H9 (cell line): ENCODE measurements at regions not wholly inside any gene's neighbourhood (a gene's known extent, or its start where the extent isn't known, plus 50 kb on each side); places are given as distances from the start of the nearest gene placed in this dataset.

ENCODE experiments used
- DNase-seq: peaks from one replicate; pipeline ENCODE4 v3.0.0-alpha.2; 2017
- H2AFZ ChIP-seq: one replicate; pipeline ENCODE4 v1.6.1; 2013; ENCODE audit warnings: mild to moderate bottlenecking, low read length, control low read depth, moderate library complexity
- H2AK5ac ChIP-seq: 2 replicates; pipeline ENCODE4 v1.6.1; 2013; ENCODE audit warnings: low read length, control low read depth, mixed read lengths; ENCODE audit not compliant: insufficient read length
- H2BK120ac ChIP-seq: one replicate; pipeline ENCODE4 v1.6.1; 2013; ENCODE audit warnings: low read depth, mild to moderate bottlenecking, low read length, control low read depth, inconsistent platforms; ENCODE audit not compliant: poor library complexity, severe bottlenecking
- H2BK12ac ChIP-seq: 2 replicates; pipeline ENCODE4 v1.6.1; 2013; ENCODE audit warnings: low read length, control low read depth, mixed read lengths, low read depth; ENCODE audit not compliant: insufficient read length
- H2BK15ac ChIP-seq: 2 replicates; pipeline ENCODE4 v1.6.1; 2013; ENCODE audit warnings: low read depth, low read length, control low read depth
- H2BK20ac ChIP-seq: one replicate; pipeline ENCODE4 v1.6.1; 2013; ENCODE audit warnings: low read depth, mild to moderate bottlenecking, low read length, control low read depth, inconsistent platforms; ENCODE audit not compliant: poor library complexity, severe bottlenecking
- H2BK5ac ChIP-seq: 2 replicates; pipeline ENCODE4 v1.6.1; 2013; ENCODE audit warnings: low read length, control low read depth, mixed read lengths; ENCODE audit not compliant: insufficient read length
- H3K14ac ChIP-seq: 2 replicates; pipeline ENCODE4 v1.6.1; 2013; ENCODE audit warnings: low read length, control low read depth; ENCODE audit not compliant: insufficient read depth
- H3K18ac ChIP-seq: 2 replicates; pipeline ENCODE4 v1.6.1; 2013; ENCODE audit warnings: low read depth, mild to moderate bottlenecking, mixed read lengths, low read length, control low read depth; ENCODE audit not compliant: insufficient read length
- H3K23ac ChIP-seq: 2 replicates; pipeline ENCODE4 v1.6.1; 2013; ENCODE audit warnings: low read length, control low read depth, mixed read lengths, low read depth; ENCODE audit not compliant: insufficient read length
- H3K23me2 ChIP-seq: 2 replicates; pipeline ENCODE4 v1.6.1; 2013; ENCODE audit warnings: low read depth, mild to moderate bottlenecking, mixed read lengths, low read length, control low read depth; ENCODE audit not compliant: insufficient read length, poor library complexity, severe bottlenecking
- H3K27ac ChIP-seq: 2 replicates; pipeline ENCODE4 v1.5.1; 2013; ENCODE audit warnings: low read length, control low read depth, mixed read lengths, low read depth; ENCODE audit not compliant: insufficient read length
- H3K27me3 ChIP-seq: 2 replicates; pipeline ENCODE4 v1.6.1; 2013; ENCODE audit warnings: low read length, control low read depth, inconsistent platforms; ENCODE audit not compliant: insufficient read depth
- H3K4ac ChIP-seq: 2 replicates; pipeline ENCODE4 v1.6.1; 2013; ENCODE audit warnings: low read depth, mild to moderate bottlenecking, control low read depth, inconsistent platforms, low read length, moderate library complexity
- H3K4me1 ChIP-seq: 2 replicates; pipeline ENCODE4 v1.6.1; 2013; ENCODE audit warnings: low read length, control low read depth, inconsistent platforms; ENCODE audit not compliant: insufficient read depth
- H3K4me2 ChIP-seq: 2 replicates; pipeline ENCODE4 v1.6.1; 2013; ENCODE audit warnings: low read length, control low read depth, mixed read lengths; ENCODE audit not compliant: insufficient read length, insufficient read depth
- H3K56ac ChIP-seq: 2 replicates; pipeline ENCODE4 v1.6.1; 2013; ENCODE audit warnings: low read depth, mild to moderate bottlenecking, mixed read lengths, low read length, control low read depth; ENCODE audit not compliant: insufficient read length
- H3K79me1 ChIP-seq: 2 replicates; pipeline ENCODE4 v1.6.1; 2013; ENCODE audit warnings: low read depth, mild to moderate bottlenecking, moderate library complexity, low read length, control low read depth, inconsistent platforms; ENCODE audit not compliant: insufficient read depth, poor library complexity, severe bottlenecking
- H3K79me2 ChIP-seq: 2 replicates; pipeline ENCODE4 v1.6.1; 2013; ENCODE audit warnings: low read length, control low read depth, inconsistent platforms; ENCODE audit not compliant: insufficient read depth
- H3K9ac ChIP-seq: 2 replicates; pipeline ENCODE4 v1.6.1; 2013; ENCODE audit warnings: low read length, control low read depth, mixed read lengths; ENCODE audit not compliant: insufficient read length; ENCODE audit errors: extremely low read depth
- H3K9me3 ChIP-seq: one replicate; pipeline ENCODE4 v1.6.1; 2013; ENCODE audit warnings: low read depth, low read length, inconsistent platforms; ENCODE audit not compliant: control insufficient read depth
- H3T11ph ChIP-seq: one replicate; pipeline ENCODE4 v1.6.1; 2013; ENCODE audit warnings: mild to moderate bottlenecking, low read length, control low read depth, inconsistent platforms
- H4K20me1 ChIP-seq: one replicate; pipeline ENCODE4 v1.6.1; 2013; ENCODE audit not compliant: control insufficient read depth, insufficient read length, insufficient read depth
- H4K5ac ChIP-seq: 2 replicates; pipeline ENCODE4 v1.6.1; 2013; ENCODE audit warnings: low read depth, mild to moderate bottlenecking, mixed read lengths, low read length, control low read depth; ENCODE audit not compliant: insufficient read length
- H4K8ac ChIP-seq: replicated peaks from 2 replicates; pipeline ENCODE4 v1.6.1; 2013; ENCODE audit warnings: low read length, control low read depth, mixed read lengths, low read depth; ENCODE audit not compliant: insufficient read length
- H4K91ac ChIP-seq: 2 replicates; pipeline ENCODE4 v1.6.1; 2013; ENCODE audit warnings: low read depth, mild to moderate bottlenecking, moderate library complexity, mixed read lengths, low read length, control low read depth; ENCODE audit not compliant: insufficient read length
- H3K27ac Mint-ChIP-seq, 3 experiments: 2 replicates in 2 of 3; 3 replicates in 1 of 3; pipeline ENCODE4 v1.8.0; 2020 to 2021; ENCODE audit warnings: mixed read lengths in 3 of 3, mild to moderate bottlenecking in 1 of 3, moderate library complexity in 1 of 3
- H3K27me3 Mint-ChIP-seq: 2 replicates; pipeline ENCODE4 v1.8.0; 2021; ENCODE audit warnings: low read depth, mild to moderate bottlenecking, moderate library complexity, mixed read lengths
- H3K36me3 Mint-ChIP-seq, 3 experiments: 2 replicates in 2 of 3; 3 replicates in 1 of 3; pipeline ENCODE4 v1.8.0; 2020 to 2021; ENCODE audit warnings: low read depth in 3 of 3, mixed read lengths in 3 of 3; ENCODE audit not compliant: insufficient read depth in 1 of 3
- H3K4me1 Mint-ChIP-seq, 2 experiments: 2 replicates each; pipeline ENCODE4 v1.8.0; 2020; ENCODE audit warnings: mixed read lengths in 2 of 2
- H3K4me3 Mint-ChIP-seq, 2 experiments: 2 replicates in 1 of 2; 3 replicates in 1 of 2; pipeline ENCODE4 v1.8.0; 2020 to 2021; ENCODE audit warnings: mild to moderate bottlenecking in 2 of 2, mixed read lengths in 2 of 2, moderate library complexity in 1 of 2
- H3K9me3 Mint-ChIP-seq, 2 experiments: 2 replicates in 1 of 2; 3 replicates in 1 of 2; pipeline ENCODE4 v1.8.0; 2020; ENCODE audit warnings: mild to moderate bottlenecking in 2 of 2, mixed read lengths in 2 of 2, moderate library complexity in 1 of 2
- CTCF ChIP-seq: fragments of 200-600 bp; sonication (generic); conservative IDR thresholded peaks from 3 replicates; pipeline ENCODE4 v1.8.0; 2021; ENCODE audit warnings: antibody characterized with exemption, mild to moderate bottlenecking
- WGBS: extraction: QIAGEN DNeasy Blood & Tissue Kit; methylation state at CpG from one replicate; pipeline ENCODE4 v1.1.7; 2013; ENCODE audit warnings: missing lambda C conversion rate, low lambda C conversion rate, mixed read lengths; ENCODE audit not compliant: insufficient read length; ENCODE audit errors: extremely low coverage; 5-methylcytosine and 5-hydroxymethylcytosine counted together

GRCh38 chr4:17188547-17189400 is 290.3 kb upstream of the LDB2 start:
- H4K5ac ChIP-seq = no peak overlapping the region
- H3K4me2 ChIP-seq = no peak overlapping the region
- H2BK5ac ChIP-seq = no peak overlapping the region
- H2BK20ac ChIP-seq = no peak overlapping the region
- H2BK15ac ChIP-seq = no peak overlapping the region
- H2BK12ac ChIP-seq = no peak overlapping the region
- DNase-seq = no peak
- no peak overlapping the region for H3K14ac ChIP-seq
- no CpG with 5 or more reads among the region's 4 CpGs for WGBS
- H2AFZ ChIP-seq = no peak overlapping the region
- Mint-ChIP-seq H3K4me3 (no peak overlapping the region), H3K36me3 (peaks cover 0 to 9% (median 9%) of the 10 kb centered on the region in 3 experiments; a peak in 5 of 7 replicates), H3K27me3 (peaks cover 7% of the 10 kb centered on the region), H3K9me3 (peaks cover 8 to 16% of the 10 kb centered on the region in 2 experiments; a peak in 4 of 5 replicates), H3K27ac (peak overlapping the region in 2 of 3 experiments; percentile 14 to 37; a peak in 1 of 7 replicates), H3K4me1 (peaks cover 28 to 30% of the 10 kb centered on the region in 2 experiments)
- no peaks in the 10 kb centered on the region for H3K79me1 ChIP-seq
- H3K56ac ChIP-seq = no peak overlapping the region
- H3K9ac ChIP-seq = no peak overlapping the region
- no peak overlapping the region for H3K18ac ChIP-seq
- peaks cover 6% of the 10 kb centered on the region for H3K4me1 ChIP-seq
- TF ChIP-seq CTCF = no peak
- no peaks in the 10 kb centered on the region for H3K23me2 ChIP-seq
- no peak overlapping the region for H3K23ac ChIP-seq
- no peaks in the 10 kb centered on the region for H4K20me1 ChIP-seq
- no peaks in the 10 kb centered on the region for H3K27me3 ChIP-seq
- H3T11ph ChIP-seq = no peak overlapping the region
- no peak overlapping the region for H2AK5ac ChIP-seq
- H3K4ac ChIP-seq = no peak overlapping the region
- no peak overlapping the region for H2BK120ac ChIP-seq
- H3K79me2 ChIP-seq = no peaks in the 10 kb centered on the region
- no peaks in the 10 kb centered on the region for H3K9me3 ChIP-seq
- H4K91ac ChIP-seq = no peak overlapping the region
- no peak overlapping the region for H3K27ac ChIP-seq
- no peak overlapping the region for H4K8ac ChIP-seq
